Neural progenitor cell (in vitro differentiated cells): ENCODE measurements at regions not wholly inside any gene's neighbourhood (a gene's known extent, or its start where the extent isn't known, plus 50 kb on each side); places are given as distances from the start of the nearest gene placed in this dataset.
"Not testable (repeated sequence)": the region's sequence is repeated elsewhere in the genome, so short reads cannot be mapped to it uniquely, and the experiment has no call there.

ENCODE experiments used
- DNase-seq: peaks from one replicate; pipeline ENCODE4 v3.0.0-alpha.2; 2016; ENCODE audit warnings: low spot score
- H2AFZ ChIP-seq: fragments of 200-600 bp; sonication (generic); replicated peaks from 2 replicates; pipeline ENCODE4 v1.6.1; 2016; ENCODE audit warnings: antibody characterized with exemption
- H3F3A ChIP-seq: fragments of 200-600 bp; sonication (generic); 2 replicates; pipeline ENCODE4 v1.6.1; 2016; ENCODE audit warnings: antibody characterized with exemption, low read depth
- H3K27ac ChIP-seq: fragments of 200-600 bp; sonication (generic); 2 replicates; pipeline ENCODE4 v1.5.1; 2016; ENCODE audit warnings: mild to moderate bottlenecking
- H3K27me3 ChIP-seq: fragments of 200-600 bp; sonication (generic); 2 replicates; pipeline ENCODE4 v1.6.1; 2016; ENCODE audit warnings: mild to moderate bottlenecking, moderate library complexity
- H3K36me3 ChIP-seq: fragments of 200-600 bp; sonication (generic); 2 replicates; pipeline ENCODE4 v1.5.1; 2016
- H3K4me1 ChIP-seq: fragments of 200-600 bp; sonication (generic); 2 replicates; pipeline ENCODE4 v1.6.1; 2016; ENCODE audit warnings: mixed run types
- H3K4me2 ChIP-seq: fragments of 200-600 bp; sonication (generic); 2 replicates; pipeline ENCODE4 v1.6.1; 2016
- H3K4me3 ChIP-seq: fragments of 200-600 bp; sonication (generic); 2 replicates; pipeline ENCODE4 v1.5.1; 2016
- H3K79me2 ChIP-seq: fragments of 200-600 bp; sonication (generic); 2 replicates; pipeline ENCODE4 v1.6.1; 2016; ENCODE audit warnings: low read depth
- H3K9ac ChIP-seq: fragments of 200-600 bp; sonication (generic); 2 replicates; pipeline ENCODE4 v1.6.1; 2016
- H3K9me3 ChIP-seq: fragments of 200-600 bp; sonication (generic); 2 replicates; pipeline ENCODE4 v1.5.1; 2016; ENCODE audit warnings: low read depth
- H4K20me1 ChIP-seq: fragments of 200-600 bp; sonication (generic); 2 replicates; pipeline ENCODE4 v1.6.1; 2016; ENCODE audit warnings: low read depth
- H3K27ac Mint-ChIP-seq: 3 replicates; pipeline ENCODE4 v1.8.0; 2021; ENCODE audit warnings: mixed read lengths
- H3K27me3 Mint-ChIP-seq: 2 replicates; pipeline ENCODE4 v1.8.0; 2022; ENCODE audit warnings: low read depth, mild to moderate bottlenecking, inconsistent platforms, moderate library complexity, mixed read lengths; ENCODE audit not compliant: insufficient read depth
- H3K36me3 Mint-ChIP-seq: 3 replicates; pipeline ENCODE4 v1.8.0; 2021; ENCODE audit warnings: mixed read lengths
- H3K4me1 Mint-ChIP-seq: 3 replicates; pipeline ENCODE4 v1.8.0; 2021; ENCODE audit warnings: mixed read lengths
- H3K4me3 Mint-ChIP-seq: 3 replicates; pipeline ENCODE4 v1.8.0; 2021; ENCODE audit warnings: mild to moderate bottlenecking, moderate library complexity, mixed read lengths
- H3K9me3 Mint-ChIP-seq: 3 replicates; pipeline ENCODE4 v1.8.0; 2020; ENCODE audit warnings: mixed read lengths
- EZH2 ChIP-seq: fragments of 200-600 bp; sonication (generic); IDR thresholded peaks from 2 replicates; pipeline ENCODE4 v1.6.1; 2017; ENCODE audit warnings: antibody characterized with exemption, mild to moderate bottlenecking, moderate library complexity
- EZH2phosphoT487 ChIP-seq: fragments of 200-600 bp; sonication (generic); IDR thresholded peaks from 2 replicates; pipeline ENCODE4 v1.6.1; 2017; ENCODE audit warnings: antibody characterized with exemption
- TF ChIP-seq, protein P1 (sequence below): fragments of 200-600 bp; sonication (generic); IDR thresholded peaks from 2 replicates; pipeline ENCODE4 v1.5.1; 2017; ENCODE audit warnings: antibody characterized with exemption, mild to moderate bottlenecking

DNA sequence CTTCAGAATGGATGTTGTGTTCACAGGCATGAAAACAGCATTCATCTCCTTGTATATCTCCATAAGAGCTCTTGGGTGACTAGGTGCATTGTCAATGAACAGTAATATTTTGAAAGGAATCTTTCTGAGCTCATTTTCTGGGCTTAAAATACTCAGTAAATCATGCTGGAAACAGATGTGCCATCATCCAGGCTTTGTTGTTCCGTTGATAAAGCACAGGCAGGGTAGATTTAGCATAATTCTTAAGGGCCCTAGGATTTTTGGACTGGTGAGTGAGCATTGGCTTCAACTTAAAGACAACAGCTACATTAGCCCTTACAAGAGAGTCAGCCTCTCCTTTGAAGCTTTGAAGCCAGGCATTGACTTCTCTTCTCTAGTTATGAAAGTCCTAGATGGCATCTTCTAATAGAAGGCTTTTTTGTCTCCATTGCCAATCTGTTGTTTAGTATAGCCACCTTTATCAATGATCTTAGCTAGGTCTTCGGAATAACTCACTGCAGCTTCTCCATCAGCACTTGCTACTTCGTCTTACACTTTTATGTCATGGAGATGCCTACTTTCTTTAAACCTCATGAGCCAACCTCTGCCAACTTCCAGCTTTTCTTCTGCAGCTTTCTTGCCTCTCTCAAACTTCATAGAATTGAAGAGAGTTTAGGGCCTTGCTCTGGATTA, 79.6 kb upstream of the PSMA6 start:
- Histone ChIP-seq H2AFZ (no peak overlapping the region), H3K36me3 (no peaks in the 10 kb centered on the region), H3K27me3 (no peaks in the 10 kb centered on the region), H3K4me1 (peaks cover 4% of the 10 kb centered on the region), H3K4me2 (no peak overlapping the region), H3K9ac (no peak overlapping the region), H3K9me3 (no peaks in the 10 kb centered on the region), H3F3A (no peaks in the 10 kb centered on the region), H4K20me1 (no peaks in the 10 kb centered on the region), H3K79me2 (no peaks in the 10 kb centered on the region), H3K4me3 (no peak overlapping the region), H3K27ac (no peak overlapping the region)
- TF ChIP-seq EZH2 = no peak
- no peak for TF ChIP-seq EZH2phosphoT487
- TF ChIP-seq, protein P1, sequence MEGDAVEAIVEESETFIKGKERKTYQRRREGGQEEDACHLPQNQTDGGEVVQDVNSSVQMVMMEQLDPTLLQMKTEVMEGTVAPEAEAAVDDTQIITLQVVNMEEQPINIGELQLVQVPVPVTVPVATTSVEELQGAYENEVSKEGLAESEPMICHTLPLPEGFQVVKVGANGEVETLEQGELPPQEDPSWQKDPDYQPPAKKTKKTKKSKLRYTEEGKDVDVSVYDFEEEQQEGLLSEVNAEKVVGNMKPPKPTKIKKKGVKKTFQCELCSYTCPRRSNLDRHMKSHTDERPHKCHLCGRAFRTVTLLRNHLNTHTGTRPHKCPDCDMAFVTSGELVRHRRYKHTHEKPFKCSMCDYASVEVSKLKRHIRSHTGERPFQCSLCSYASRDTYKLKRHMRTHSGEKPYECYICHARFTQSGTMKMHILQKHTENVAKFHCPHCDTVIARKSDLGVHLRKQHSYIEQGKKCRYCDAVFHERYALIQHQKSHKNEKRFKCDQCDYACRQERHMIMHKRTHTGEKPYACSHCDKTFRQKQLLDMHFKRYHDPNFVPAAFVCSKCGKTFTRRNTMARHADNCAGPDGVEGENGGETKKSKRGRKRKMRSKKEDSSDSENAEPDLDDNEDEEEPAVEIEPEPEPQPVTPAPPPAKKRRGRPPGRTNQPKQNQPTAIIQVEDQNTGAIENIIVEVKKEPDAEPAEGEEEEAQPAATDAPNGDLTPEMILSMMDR = no peak
- no peak for DNase-seq
- no peak overlapping the region for H3K27ac Mint-ChIP-seq
- H3K27me3 Mint-ChIP-seq = no peaks in the 10 kb centered on the region
- peaks cover 6% of the 10 kb centered on the region for H3K4me1 Mint-ChIP-seq
- H3K36me3 Mint-ChIP-seq = no peaks in the 10 kb centered on the region
- no peaks in the 10 kb centered on the region for H3K9me3 Mint-ChIP-seq
- H3K4me3 Mint-ChIP-seq = no peak overlapping the region

DNA sequence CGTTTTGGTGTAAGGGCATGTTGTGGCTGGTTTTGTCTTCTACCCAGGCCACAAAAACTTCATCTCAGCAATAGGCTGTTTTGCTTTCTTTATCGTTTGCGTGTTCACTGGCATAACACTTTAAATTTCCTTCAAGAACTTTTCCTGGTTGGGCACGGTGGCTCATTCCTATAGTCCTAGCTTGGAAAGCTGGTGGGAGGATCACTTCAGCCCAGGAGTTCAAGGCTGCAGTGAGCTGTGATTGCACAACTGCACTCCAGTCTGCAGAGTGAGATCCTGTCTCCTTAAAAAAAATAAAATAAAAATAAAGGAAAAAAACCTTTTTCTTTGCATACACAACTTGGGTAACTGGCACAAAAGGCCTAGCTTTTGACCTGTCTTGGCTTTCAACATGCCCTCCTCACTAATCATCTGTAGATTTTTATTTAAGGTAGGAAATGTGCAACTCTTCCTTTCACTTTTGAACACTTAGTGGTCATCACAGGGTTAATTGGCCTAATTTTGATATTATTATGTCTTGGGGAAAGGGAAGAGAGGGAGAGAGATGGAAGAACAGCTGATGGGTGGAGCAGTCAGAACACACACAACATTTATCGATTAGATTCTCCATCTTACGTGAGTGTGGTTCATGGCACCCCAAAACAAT, 78.9 kb upstream of the PSMA6 start:
- no peaks in the 10 kb centered on the region for H3F3A ChIP-seq
- Mint-ChIP-seq H3K4me1 (peaks cover 6% of the 10 kb centered on the region), H3K36me3 (no peaks in the 10 kb centered on the region), H3K4me3 (no peak overlapping the region), H3K27me3 (no peaks in the 10 kb centered on the region), H3K9me3 (no peaks in the 10 kb centered on the region), H3K27ac (no peak overlapping the region)
- DNase-seq = no peak
- no peak overlapping the region for H3K4me3 ChIP-seq
- H3K4me1 ChIP-seq = peaks cover 4% of the 10 kb centered on the region
- no peak for TF ChIP-seq EZH2
- TF ChIP-seq, protein P1 = no peak
- no peak for TF ChIP-seq EZH2phosphoT487
- H3K9ac ChIP-seq = no peak overlapping the region
- no peaks in the 10 kb centered on the region for H3K79me2 ChIP-seq
- no peak overlapping the region for H3K4me2 ChIP-seq
- no peaks in the 10 kb centered on the region for H3K27me3 ChIP-seq
- no peaks in the 10 kb centered on the region for H4K20me1 ChIP-seq
- no peaks in the 10 kb centered on the region for H3K36me3 ChIP-seq
- no peak overlapping the region for H2AFZ ChIP-seq
- no peak overlapping the region for H3K27ac ChIP-seq
- no peaks in the 10 kb centered on the region for H3K9me3 ChIP-seq

DNA sequence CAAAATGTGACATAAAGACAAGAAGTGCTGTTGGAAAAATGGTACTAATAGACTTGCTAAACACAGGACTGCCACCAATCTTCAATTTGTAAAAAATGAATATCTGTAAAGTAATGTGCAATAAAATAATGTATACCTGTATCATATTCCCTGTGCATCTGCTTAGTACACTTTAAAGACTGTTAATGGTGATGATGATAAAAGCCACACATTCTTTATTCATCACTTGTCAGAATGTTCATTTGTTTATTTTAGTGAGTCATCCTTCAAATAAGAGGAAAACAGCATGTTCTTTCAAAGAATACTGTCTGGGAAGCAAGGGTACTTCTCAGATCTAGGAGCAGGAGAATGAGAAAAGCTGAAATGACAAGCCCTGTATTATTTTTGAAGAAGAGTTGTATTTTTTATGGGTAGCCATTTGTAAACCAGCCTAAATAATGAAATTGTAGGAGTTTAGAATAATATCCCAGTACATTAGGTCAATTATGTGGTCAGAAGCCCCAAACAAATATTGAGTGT, 78.3 kb upstream of the PSMA6 start:
- H3K9me3 ChIP-seq = no peaks in the 10 kb centered on the region
- H3K27ac ChIP-seq = no peak overlapping the region
- H4K20me1 ChIP-seq = no peaks in the 10 kb centered on the region
- H3K27ac Mint-ChIP-seq = no peak overlapping the region
- no peaks in the 10 kb centered on the region for H3K9me3 Mint-ChIP-seq
- H3K4me3 ChIP-seq = no peak overlapping the region
- peaks cover 6% of the 10 kb centered on the region for H3K4me1 Mint-ChIP-seq
- H3K36me3 ChIP-seq = no peaks in the 10 kb centered on the region
- H2AFZ ChIP-seq = no peak overlapping the region
- no peak overlapping the region for H3K4me3 Mint-ChIP-seq
- H3K27me3 Mint-ChIP-seq = no peaks in the 10 kb centered on the region
- DNase-seq = no peak
- H3K36me3 Mint-ChIP-seq = no peaks in the 10 kb centered on the region
- H3F3A ChIP-seq = no peaks in the 10 kb centered on the region
- H3K27me3 ChIP-seq = no peaks in the 10 kb centered on the region
- no peak overlapping the region for H3K9ac ChIP-seq
- TF ChIP-seq, protein P1 = no peak
- TF ChIP-seq EZH2phosphoT487 = no peak
- no peak for TF ChIP-seq EZH2
- peaks cover 4% of the 10 kb centered on the region for H3K4me1 ChIP-seq
- no peaks in the 10 kb centered on the region for H3K79me2 ChIP-seq
- no peak overlapping the region for H3K4me2 ChIP-seq

DNA sequence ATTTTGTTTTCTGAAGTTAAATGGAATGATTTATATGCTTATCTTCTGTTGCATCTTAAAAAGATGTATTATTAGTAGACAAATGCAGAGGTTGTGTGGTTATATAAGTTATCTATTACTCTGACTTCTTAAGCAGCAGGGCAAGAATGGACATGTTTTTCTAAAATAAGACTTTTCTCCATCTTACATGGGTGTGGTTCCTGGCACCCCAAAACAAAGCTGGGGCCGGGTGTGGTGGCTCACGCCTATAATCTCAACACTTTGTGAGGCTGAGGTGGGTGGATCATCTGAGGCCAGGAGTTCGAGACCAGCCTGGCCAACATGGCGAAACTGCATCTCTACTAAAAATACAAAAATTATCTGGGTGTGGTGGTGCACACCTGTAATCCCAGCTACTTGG, 77.8 kb upstream of the PSMA6 start:
- H3K79me2 ChIP-seq, H3K27me3 Mint-ChIP-seq, H3K4me1 ChIP-seq, H4K20me1 ChIP-seq, H3K36me3 Mint-ChIP-seq, H3K4me3 Mint-ChIP-seq, H3K9me3 Mint-ChIP-seq, H2AFZ ChIP-seq, H3K27me3 ChIP-seq, DNase-seq, H3K4me2 ChIP-seq, H3K9ac ChIP-seq, H3K27ac Mint-ChIP-seq, H3K36me3 ChIP-seq, H3K4me3 ChIP-seq, H3K27ac ChIP-seq, H3K4me1 Mint-ChIP-seq, H3K9me3 ChIP-seq, H3F3A ChIP-seq: not testable (repeated sequence)
